SK-N-SH (cell line): ENCODE measurements at regions not wholly inside any gene's neighbourhood (a gene's known extent, or its start where the extent isn't known, plus 50 kb on each side); places are given as distances from the start of the nearest gene placed in this dataset.

Experiments
- CTCF ChIA-PET: fragments of 300-600, 350-600 bp; formaldehyde crosslinking; extraction: SDS; loops from one replicate; lab custom pipeline; 2021; lab: Yijun Ruan, JAX
- POLR2A ChIA-PET: fragments of 350-600 bp; sonication (Branson Sonifier 250); formaldehyde crosslinking; extraction: SDS; loops from one replicate; lab custom pipeline; 2020; ENCODE audit warnings: antibody characterized with exemption, inconsistent platforms; lab: Yijun Ruan, JAX
- DNase-seq: peaks from one replicate; pipeline ENCODE4 v3.0.0; 2012
- H2AFZ ChIP-seq: fragments of 200-600 bp; sonication (generic); 2 replicates; pipeline ENCODE4 v1.8.1; 2016; ENCODE audit warnings: antibody characterized with exemption, mild to moderate bottlenecking, low read depth
- H3F3A ChIP-seq: fragments of 200-600 bp; sonication (generic); replicated peaks from 2 replicates; pipeline ENCODE3; 2016; ENCODE audit warnings: antibody characterized with exemption, mild to moderate bottlenecking; ENCODE audit not compliant: insufficient read depth
- H3K27ac ChIP-seq, 2 experiments: fragments of 200-500 bp in 1 of 2; fragments of 200-600 bp in 1 of 2; sonication (Bioruptor generic) in 1 of 2; sonication (generic), shearing (Covaris generic) in 1 of 2; 2 replicates each; pipeline versions ENCODE4 v1.5.1 to v1.6.1; 2014 to 2016; ENCODE audit warnings: low read depth in 2 of 2, inconsistent platforms in 1 of 2, low read length in 1 of 2, mild to moderate bottlenecking in 1 of 2, mixed read lengths in 1 of 2
- H3K27me3 ChIP-seq: fragments of 200-600 bp; sonication (generic), shearing (Covaris generic); 2 replicates; pipeline ENCODE4 v1.6.1; 2016; ENCODE audit warnings: mixed run types; ENCODE audit not compliant: insufficient read depth
- H3K36me3 ChIP-seq, 2 experiments: fragments of 200-500 bp in 1 of 2; fragments of 200-600 bp in 1 of 2; sonication (Bioruptor generic) in 1 of 2; sonication (generic) in 1 of 2; replicated peaks in 1 of 2; 2 replicates each; pipeline versions ENCODE3 to v1.5.1; 2014 to 2016; ENCODE audit warnings: low read length in 1 of 2, mild to moderate bottlenecking in 1 of 2; ENCODE audit not compliant: insufficient read depth in 2 of 2, control insufficient read depth in 1 of 2
- H3K4me1 ChIP-seq, 2 experiments: fragments of 200-500 bp in 1 of 2; fragments of 200-600 bp in 1 of 2; sonication (Bioruptor generic) in 1 of 2; sonication (generic), shearing (Covaris generic) in 1 of 2; 2 replicates each; pipeline versions ENCODE4 v1.5.1 to v1.6.1; 2014 to 2016; ENCODE audit warnings: low read depth in 1 of 2, low read length in 1 of 2, mixed run types in 1 of 2; ENCODE audit not compliant: insufficient read depth in 2 of 2, control insufficient read depth in 1 of 2
- H3K4me2 ChIP-seq: fragments of 200-600 bp; sonication (generic), shearing (Covaris generic); 2 replicates; pipeline ENCODE4 v1.6.1; 2017; ENCODE audit warnings: mixed run types
- H3K4me3 ChIP-seq, 2 experiments: fragments of 200-500 bp in 1 of 2; fragments of 200-600 bp in 1 of 2; sonication (Bioruptor generic) in 1 of 2; sonication (generic), shearing (Covaris generic) in 1 of 2; 2 replicates each; pipeline versions ENCODE4 v1.5.1 to v1.8.1; 2014 to 2016; ENCODE audit warnings: low read depth in 2 of 2, inconsistent platforms in 1 of 2, low read length in 1 of 2, mild to moderate bottlenecking in 1 of 2, mixed read lengths in 1 of 2, moderate library complexity in 1 of 2
- H3K79me2 ChIP-seq: fragments of 200-600 bp; sonication (generic); 2 replicates; pipeline ENCODE4 v1.8.1; 2017; ENCODE audit warnings: mild to moderate bottlenecking; ENCODE audit not compliant: insufficient read depth
- H3K9ac ChIP-seq: fragments of 200-600 bp; sonication (generic); 2 replicates; pipeline ENCODE4 v1.6.1; 2017; ENCODE audit warnings: mixed run types
- H3K9me2 ChIP-seq: fragments of 200-600 bp; sonication (generic); 2 replicates; pipeline ENCODE4 v1.6.1; 2017; ENCODE audit warnings: mixed run types
- H3K9me3 ChIP-seq: fragments of 200-600 bp; sonication (generic); 2 replicates; pipeline ENCODE4 v1.6.1; 2017; ENCODE audit warnings: mixed run types, mild to moderate bottlenecking, moderate library complexity
- H4K20me1 ChIP-seq: fragments of 200-600 bp; sonication (generic); 2 replicates; pipeline ENCODE4 v1.6.1; 2017; ENCODE audit warnings: mild to moderate bottlenecking, mixed run types; ENCODE audit not compliant: insufficient read depth
- EP300 ChIP-seq, 2 experiments: IDR thresholded peaks; 2 replicates each; pipeline versions ENCODE4 v1.4.0 to v1.6.1; 2012; ENCODE audit warnings: borderline replicate concordance in 1 of 2, low read depth in 1 of 2, low read length in 1 of 2
- FOSL2 ChIP-seq: IDR thresholded peaks from 2 replicates; pipeline ENCODE4 v1.4.0; 2012; ENCODE audit warnings: low read depth, mild to moderate bottlenecking, moderate library complexity, borderline replicate concordance
- MAX ChIP-seq: IDR thresholded peaks from 2 replicates; pipeline ENCODE4 v1.4.0; 2012; ENCODE audit warnings: low read depth
- MXI1 ChIP-seq: IDR thresholded peaks from 2 replicates; pipeline ENCODE4 v1.6.1; 2012; ENCODE audit warnings: mild to moderate bottlenecking, low read depth, low read length, improper control_type of control experiment
- NFIC ChIP-seq: IDR thresholded peaks from 2 replicates; pipeline ENCODE4 v1.4.0; 2012; ENCODE audit warnings: borderline replicate concordance
- PBX3 ChIP-seq: IDR thresholded peaks from 2 replicates; pipeline ENCODE4; 2012
- REST ChIP-seq: IDR thresholded peaks from 2 replicates; pipeline ENCODE4 v1.6.1; 2012; ENCODE audit warnings: mild to moderate bottlenecking, low read depth, low read length, moderate library complexity
- RFX5 ChIP-seq: IDR thresholded peaks from 2 replicates; pipeline ENCODE4 v1.6.1; 2012; ENCODE audit warnings: mild to moderate bottlenecking, improper control_type of control experiment, low read length
- RXRA ChIP-seq: IDR thresholded peaks from 2 replicates; pipeline ENCODE4 v1.4.0; 2012; ENCODE audit warnings: low read depth, mild to moderate bottlenecking, borderline replicate concordance
- TEAD4 ChIP-seq: IDR thresholded peaks from 2 replicates; pipeline ENCODE4 v1.4.0; 2012; ENCODE audit warnings: mild to moderate bottlenecking, borderline replicate concordance; ENCODE audit not compliant: insufficient read depth
- ZBTB33 ChIP-seq: IDR thresholded peaks from 2 replicates; pipeline ENCODE4 v1.4.0; 2012; ENCODE audit warnings: low read depth, borderline replicate concordance
- WGBS: methylation state at CpG from one replicate; pipeline ENCODE4 v1.1.6; 2017; ENCODE audit warnings: low lambda C conversion rate; 5-methylcytosine and 5-hydroxymethylcytosine counted together

GRCh38 chr4:176989186-176989585 lies 196.5 kb upstream of the VEGFC start (continued):
- TF ChIP-seq TEAD4, result no peak

- Histone ChIP-seq H4K20me1 (no peaks in the 10 kb centered on the region), H3K79me2 (no peaks in the 10 kb centered on the region), H3K9me3 (peaks cover 7% of the 10 kb centered on the region; the same call in 1 of the 2 replicates), H2AFZ (peak overlapping the region; percentile 29; the same call in 1 of the 2 replicates), H3K36me3 (no peaks in the 10 kb centered on the region), H3K9me2 (no peaks in the 10 kb centered on the region), H3K4me1 (0 out of 4 replicates have a peak, but pooled peaks cover 0 to 8% of the 10 kb centered on the region in 2 experiments), H3K27ac (0 out of 4 replicates have a peak overlapping the region, but pooled peaks of 1 of the 2 experiments have one; percentile 87), H3F3A (peaks cover 46% of the 10 kb centered on the region), H3K4me2 (no peak overlapping the region), H3K4me3 (no peak overlapping the region), H3K27me3 (no peaks in the 10 kb centered on the region), H3K9ac (no peak overlapping the region)
- ChIA-PET CTCF (interaction anchor here (0.9 kb wide), 1 partner anchor 47 kb away, joined by 3 read pairs; no protein-coding TSS in a partner anchor), POLR2A (no interaction called here)
- no peak for TF ChIP-seq EP300 (IDR thresholded peaks at IDR 0.05; ENCODE audit: borderline replicate concordance in 1 of 2, low read depth in 1 of 2, low read length in 1 of 2)
- no peak for TF ChIP-seq RXRA
- TF ChIP-seq RFX5, result no peak
- TF ChIP-seq MXI1, result no peak
- no peak for TF ChIP-seq NFIC
- no peak for TF ChIP-seq TEAD4
- 67% methylated on average over 2 of the region's 2 CpGs for WGBS
- no peak for DNase-seq
Observed at GRCh38 chr4:176999935-177000543, 207.3 kb upstream of the VEGFC start.

- H3K9me2 ChIP-seq, result no peaks in the 10 kb centered on the region
- H3K27me3 ChIP-seq, result no peaks in the 10 kb centered on the region
- H3K4me2 ChIP-seq, result peak overlapping the region; percentile 69
- WGBS, result 17% methylated on average over 3 of the region's 3 CpGs
- H3K4me1 ChIP-seq, result peaks cover 0 to 12% of the 10 kb centered on the region in 2 experiments; a peak in 1 of 4 replicates
- no peaks in the 10 kb centered on the region for H4K20me1 ChIP-seq
- DNase-seq, result no peak
- H3K36me3 ChIP-seq, result no peaks in the 10 kb centered on the region
- ChIA-PET POLR2A (no interaction called here), CTCF (interaction anchor here (0.9 to 1.4 kb wide), 2 partner anchors 46 kb away, joined by 3 to 4 read pairs; no protein-coding TSS in a partner anchor)
- peak overlapping the region; percentile 72; the same call in 1 of the 2 replicates for H2AFZ ChIP-seq
- H3K9ac ChIP-seq, result peak overlapping the region; percentile 65
- H3K79me2 ChIP-seq, result no peaks in the 10 kb centered on the region
- H3F3A ChIP-seq, result peaks cover 53% of the 10 kb centered on the region
- peaks cover 7% of the 10 kb centered on the region; the same call in 1 of the 2 replicates for H3K9me3 ChIP-seq
- H3K27ac ChIP-seq, result peak overlapping the region; percentile 53 to 87; a peak in 3 of 4 replicates
- peak overlapping the region in 1 of 2 experiments; percentile 18; a peak in 1 of 4 replicates for H3K4me3 ChIP-seq
- TF ChIP-seq NFIC, result 0 out of 2 replicates have a peak, but pooled peaks have one; percentile 22
- TF ChIP-seq MAX, result peak; percentile 68
- peak; percentile 50; the same call in 1 of the 2 replicates for TF ChIP-seq ZBTB33
- TF ChIP-seq RXRA, result no peak
- peak; percentile 86 for TF ChIP-seq FOSL2
- TF ChIP-seq RFX5, result no peak
- peak; percentile 91 for TF ChIP-seq PBX3
- TF ChIP-seq REST, result no peak
- TF ChIP-seq TEAD4, result 0 out of 2 replicates have a peak, but pooled peaks have one; percentile 29
Observed at GRCh38 chr4:177001271-177002175, 208.8 kb upstream of the VEGFC start.
